ENCODE measurements at regions not wholly inside any gene's neighbourhood (a gene's known extent, or its start where the extent isn't known, plus 50 kb on each side); places are given as distances from the start of the nearest gene placed in this dataset.

DNA sequence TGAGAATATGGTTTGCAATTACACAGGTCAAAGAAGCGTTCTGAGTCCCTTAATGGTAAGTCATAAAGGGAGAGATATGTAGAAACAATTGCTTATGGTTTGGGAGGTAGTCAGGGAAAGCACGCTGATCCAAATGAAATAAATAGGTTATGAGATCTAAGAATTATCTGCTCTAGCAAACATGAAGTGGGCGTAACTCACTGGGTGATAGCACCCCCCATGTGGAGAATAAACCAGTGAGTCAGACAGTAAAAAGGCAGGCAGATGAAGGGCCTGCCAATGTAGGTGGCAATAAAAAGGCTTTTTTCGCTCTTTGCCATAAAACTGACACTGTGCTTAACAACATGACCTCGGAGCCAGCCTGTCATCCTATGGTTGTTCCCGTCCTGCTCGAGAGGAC lies 306.9 kb downstream of the GLRX3 start:
- no peaks in the 10 kb centered on the region for H4K20me1 ChIP-seq (ENCODE audit: control insufficient read depth, extremely low read depth, insufficient read depth, low read length)
- no peaks in the 10 kb centered on the region for H3K79me2 ChIP-seq (ENCODE audit: control insufficient read depth, insufficient read depth, low read length)
- dilution Hi-C loops (cut with MboI; ENCODE audit: extremely low pct_ligation_motif_present, low sequenced_read_pairs): no loop called here
- no peaks in the 10 kb centered on the region for H3K27me3 ChIP-seq (ENCODE audit: control insufficient read depth, extremely low read depth, insufficient read depth, low read length)
- peaks cover 2% of the 10 kb centered on the region for H3K9me3 ChIP-seq (ENCODE audit: control insufficient read depth, low read depth, low read length)
- FAIRE-seq (no peak), DNase-seq (ENCODE audit: low read depth, low spot score) (no peak)
- no peak overlapping the region for H3K9ac ChIP-seq (ENCODE audit: control insufficient read depth, extremely low read depth, insufficient read depth, low read length)
- H2AFZ ChIP-seq (ENCODE audit: control insufficient read depth, low read length): no peak overlapping the region
- no peak overlapping the region for H3K27ac ChIP-seq (ENCODE audit: control insufficient read depth, insufficient read depth, low read length)
- H3K4me1 ChIP-seq (ENCODE audit: control insufficient read depth, extremely low read depth, insufficient read depth, low read length): no peaks in the 10 kb centered on the region
- no peaks in the 10 kb centered on the region for H3K36me3 ChIP-seq (ENCODE audit: control insufficient read depth in 2 of 2, extremely low read depth in 1 of 2, insufficient read depth in 2 of 2, low read length in 2 of 2)
- no peak overlapping the region for H3K4me2 ChIP-seq (ENCODE audit: control insufficient read depth, extremely low read depth, insufficient read depth, low read depth, low read length)
- H3K9me1 ChIP-seq (ENCODE audit: control insufficient read depth, extremely low read depth, insufficient read depth, low read length): no peaks in the 10 kb centered on the region
- TF ChIP-seq EZH2 (IDR thresholded peaks at IDR 0.05; ENCODE audit: low read length): no peak
- TF ChIP-seq, protein P1, sequence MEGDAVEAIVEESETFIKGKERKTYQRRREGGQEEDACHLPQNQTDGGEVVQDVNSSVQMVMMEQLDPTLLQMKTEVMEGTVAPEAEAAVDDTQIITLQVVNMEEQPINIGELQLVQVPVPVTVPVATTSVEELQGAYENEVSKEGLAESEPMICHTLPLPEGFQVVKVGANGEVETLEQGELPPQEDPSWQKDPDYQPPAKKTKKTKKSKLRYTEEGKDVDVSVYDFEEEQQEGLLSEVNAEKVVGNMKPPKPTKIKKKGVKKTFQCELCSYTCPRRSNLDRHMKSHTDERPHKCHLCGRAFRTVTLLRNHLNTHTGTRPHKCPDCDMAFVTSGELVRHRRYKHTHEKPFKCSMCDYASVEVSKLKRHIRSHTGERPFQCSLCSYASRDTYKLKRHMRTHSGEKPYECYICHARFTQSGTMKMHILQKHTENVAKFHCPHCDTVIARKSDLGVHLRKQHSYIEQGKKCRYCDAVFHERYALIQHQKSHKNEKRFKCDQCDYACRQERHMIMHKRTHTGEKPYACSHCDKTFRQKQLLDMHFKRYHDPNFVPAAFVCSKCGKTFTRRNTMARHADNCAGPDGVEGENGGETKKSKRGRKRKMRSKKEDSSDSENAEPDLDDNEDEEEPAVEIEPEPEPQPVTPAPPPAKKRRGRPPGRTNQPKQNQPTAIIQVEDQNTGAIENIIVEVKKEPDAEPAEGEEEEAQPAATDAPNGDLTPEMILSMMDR (optimal IDR thresholded peaks at IDR 0.05 in 1 of 3, IDR thresholded peaks at IDR 0.05 in 1 of 3, conservative IDR thresholded peaks at IDR 0.05 in 1 of 3; ENCODE audit: extremely low read depth in 1 of 3, insufficient read depth in 2 of 3, low read length in 3 of 3): no peak
- no peak overlapping the region for H3K4me3 ChIP-seq (ENCODE audit: control insufficient read depth in 2 of 3, extremely low read depth in 1 of 3, insufficient read depth in 2 of 3, low read depth in 1 of 3, low read length in 3 of 3)

GRCh38 chr10:130453036-130453720 lies 317.0 kb downstream of the GLRX3 start:
- no peaks in the 10 kb centered on the region for H4K20me1 ChIP-seq (ENCODE audit: control insufficient read depth, extremely low read depth, insufficient read depth, low read length)
- FAIRE-seq: no peak
- DNase-seq (ENCODE audit: low read depth, low spot score): no peak

More at GRCh38 chr10:130453036-130453720, 317.0 kb downstream of the GLRX3 start:
- no peaks in the 10 kb centered on the region for H3K27me3 ChIP-seq (ENCODE audit: control insufficient read depth, extremely low read depth, insufficient read depth, low read length)
- H3K4me3 ChIP-seq (ENCODE audit: control insufficient read depth in 2 of 3, extremely low read depth in 1 of 3, insufficient read depth in 2 of 3, low read depth in 1 of 3, low read length in 3 of 3): no peak overlapping the region
- no peak overlapping the region for H3K9ac ChIP-seq (ENCODE audit: control insufficient read depth, extremely low read depth, insufficient read depth, low read length)
- H3K79me2 ChIP-seq (ENCODE audit: control insufficient read depth, insufficient read depth, low read length): no peaks in the 10 kb centered on the region
- no peaks in the 10 kb centered on the region for H3K4me1 ChIP-seq (ENCODE audit: control insufficient read depth, extremely low read depth, insufficient read depth, low read length)
- TF ChIP-seq EZH2 (IDR thresholded peaks at IDR 0.05; ENCODE audit: low read length): no peak
- TF ChIP-seq, protein P1 (optimal IDR thresholded peaks at IDR 0.05 in 1 of 3, IDR thresholded peaks at IDR 0.05 in 1 of 3, conservative IDR thresholded peaks at IDR 0.05 in 1 of 3; ENCODE audit: extremely low read depth in 1 of 3, insufficient read depth in 2 of 3, low read length in 3 of 3): no peak
- no peak overlapping the region for H3K27ac ChIP-seq (ENCODE audit: control insufficient read depth, insufficient read depth, low read length)
- H3K4me2 ChIP-seq (ENCODE audit: control insufficient read depth, extremely low read depth, insufficient read depth, low read depth, low read length): no peak overlapping the region
- no peaks in the 10 kb centered on the region for H3K36me3 ChIP-seq (ENCODE audit: control insufficient read depth in 2 of 2, extremely low read depth in 1 of 2, insufficient read depth in 2 of 2, low read length in 2 of 2)
- H2AFZ ChIP-seq (ENCODE audit: control insufficient read depth, low read length): no peak overlapping the region
- dilution Hi-C loops (cut with MboI; ENCODE audit: extremely low pct_ligation_motif_present, low sequenced_read_pairs): no loop called here
- peaks cover 4% of the 10 kb centered on the region for H3K9me3 ChIP-seq (ENCODE audit: control insufficient read depth, low read depth, low read length)
- H3K9me1 ChIP-seq (ENCODE audit: control insufficient read depth, extremely low read depth, insufficient read depth, low read length): no peaks in the 10 kb centered on the region
